Gastrocnemius medialis (tissue), 4 donors: ENCODE measurements at regions not wholly inside any gene's neighbourhood (a gene's known extent, or its start where the extent isn't known, plus 50 kb on each side); places are given as distances from the start of the nearest gene placed in this dataset.

ENCODE experiments used
- ATAC-seq, 2 donors: fragments of 150-250 bp; one replicate each; pipeline ENCODE4 v1.9.1; 2016
- DNase-seq, 2 donors: peaks; one replicate each; pipeline ENCODE4 v3.0.0-alpha.2; 2019
- H3K27ac ChIP-seq, 4 donors: fragments of 200-600 bp; sonication (generic); 1 replicate in 1 of 4; 2 replicates in 3 of 4; pipeline ENCODE4 v1.5.1; 2016 to 2018; ENCODE audit warnings: mild to moderate bottlenecking in 2 of 4, moderate library complexity in 1 of 4
- H3K27me3 ChIP-seq, 3 donors: fragments of 200-600 bp; sonication (generic) in 2 of 3; 1 replicate in 1 of 3; 2 replicates in 2 of 3; pipeline versions ENCODE4 v1.5.1 to v1.6.0; 2016 to 2019; ENCODE audit warnings: mild to moderate bottlenecking in 1 of 3, moderate library complexity in 1 of 3
- H3K36me3 ChIP-seq, 2 donors: fragments of 200-600 bp; sonication (generic) in 1 of 2; one replicate each; pipeline ENCODE4 v1.5.1; 2017 to 2018
- H3K4me1 ChIP-seq, 2 donors: fragments of 200-600 bp; sonication (generic) in 1 of 2; one replicate each; pipeline ENCODE4 v1.5.1; 2016 to 2017; ENCODE audit warnings: mild to moderate bottlenecking in 2 of 2
- H3K4me3 ChIP-seq, 4 donors: fragments of 200-600 bp; sonication (generic) in 3 of 4; 1 replicate in 1 of 4; 2 replicates in 3 of 4; pipeline ENCODE4 v1.5.1; 2016 to 2019; ENCODE audit warnings: mild to moderate bottlenecking in 2 of 4
- H3K9me3 ChIP-seq, 3 donors: fragments of 200-600 bp; sonication (generic) in 2 of 3; 1 replicate in 1 of 3; 2 replicates in 2 of 3; pipeline ENCODE4 v1.5.1; 2016 to 2019
- POLR2A ChIP-seq, 2 donors: fragments of 450-650 bp; IDR thresholded peaks; one replicate each; pipeline ENCODE4 v1.6.1; 2017; ENCODE audit warnings: antibody characterized with exemption in 2 of 2, mild to moderate bottlenecking in 2 of 2, moderate library complexity in 2 of 2
- in situ Hi-C, 4 donors: fragments of 200-750 bp; cut with MboI; loops; one replicate each; pipeline versions ENCODE4 v1.15.0 to v1.8.0; 2017; ENCODE audit warnings: low sequenced_read_pairs in 4 of 4
- intact Hi-C: fragments of 100-400 bp; cut with DNase I; formaldehyde crosslinking; loops from one replicate; pipeline ENCODE4 v1.15.1; 2023; ENCODE audit warnings: low total_unique reads
- TF ChIP-seq, protein P1 (sequence below), 5 experiments: fragments of 450-650 bp in 3 of 5; fragments of 200-600 bp in 2 of 5; sonication (generic) in 2 of 5; IDR thresholded peaks in 4 of 5; conservative IDR thresholded peaks in 1 of 5; 1 replicate in 4 of 5; 2 replicates in 1 of 5; pipeline ENCODE4 v1.5.1; 2016 to 2019; ENCODE audit warnings: antibody characterized with exemption in 5 of 5, mild to moderate bottlenecking in 3 of 5, moderate library complexity in 3 of 5

DNA sequence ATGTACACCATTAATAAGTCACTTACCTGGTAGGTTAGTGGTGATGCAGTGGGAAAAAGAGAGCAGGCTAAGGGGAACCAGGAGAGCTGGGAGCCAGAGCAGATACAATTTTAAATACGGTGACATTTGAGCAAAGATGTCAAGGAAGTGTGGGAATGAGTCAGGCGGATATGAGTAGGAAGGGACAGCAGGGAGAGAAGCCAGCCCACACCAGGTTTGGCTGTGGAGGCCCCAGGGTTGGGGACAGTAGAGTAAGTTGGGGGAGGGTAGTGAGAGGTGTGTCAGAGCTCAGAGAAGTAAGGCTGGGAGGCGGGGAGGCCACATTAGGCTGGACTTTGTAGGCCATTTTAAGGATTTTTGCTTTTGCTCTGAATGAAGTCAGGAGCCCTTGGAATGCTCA, 482.0 kb downstream of the DISC1 start:
- no peak for TF ChIP-seq POLR2A (IDR thresholded peaks at IDR 0.05)
- TF ChIP-seq, protein P1, sequence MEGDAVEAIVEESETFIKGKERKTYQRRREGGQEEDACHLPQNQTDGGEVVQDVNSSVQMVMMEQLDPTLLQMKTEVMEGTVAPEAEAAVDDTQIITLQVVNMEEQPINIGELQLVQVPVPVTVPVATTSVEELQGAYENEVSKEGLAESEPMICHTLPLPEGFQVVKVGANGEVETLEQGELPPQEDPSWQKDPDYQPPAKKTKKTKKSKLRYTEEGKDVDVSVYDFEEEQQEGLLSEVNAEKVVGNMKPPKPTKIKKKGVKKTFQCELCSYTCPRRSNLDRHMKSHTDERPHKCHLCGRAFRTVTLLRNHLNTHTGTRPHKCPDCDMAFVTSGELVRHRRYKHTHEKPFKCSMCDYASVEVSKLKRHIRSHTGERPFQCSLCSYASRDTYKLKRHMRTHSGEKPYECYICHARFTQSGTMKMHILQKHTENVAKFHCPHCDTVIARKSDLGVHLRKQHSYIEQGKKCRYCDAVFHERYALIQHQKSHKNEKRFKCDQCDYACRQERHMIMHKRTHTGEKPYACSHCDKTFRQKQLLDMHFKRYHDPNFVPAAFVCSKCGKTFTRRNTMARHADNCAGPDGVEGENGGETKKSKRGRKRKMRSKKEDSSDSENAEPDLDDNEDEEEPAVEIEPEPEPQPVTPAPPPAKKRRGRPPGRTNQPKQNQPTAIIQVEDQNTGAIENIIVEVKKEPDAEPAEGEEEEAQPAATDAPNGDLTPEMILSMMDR (IDR thresholded peaks at IDR 0.05 in 4 of 5, conservative IDR thresholded peaks at IDR 0.05 in 1 of 5) = no peak
- Histone ChIP-seq H3K4me1 (no peaks in the 10 kb centered on the region), H3K9me3 (no peaks in the 10 kb centered on the region), H3K27me3 (no peaks in the 10 kb centered on the region), H3K27ac (no peak overlapping the region), H3K4me3 (no peak overlapping the region), H3K36me3 (no peaks in the 10 kb centered on the region)
- ATAC-seq (no peak), DNase-seq (no peak)
- intact Hi-C loops = no loop called here
- in situ Hi-C loops = no loop called here

DNA sequence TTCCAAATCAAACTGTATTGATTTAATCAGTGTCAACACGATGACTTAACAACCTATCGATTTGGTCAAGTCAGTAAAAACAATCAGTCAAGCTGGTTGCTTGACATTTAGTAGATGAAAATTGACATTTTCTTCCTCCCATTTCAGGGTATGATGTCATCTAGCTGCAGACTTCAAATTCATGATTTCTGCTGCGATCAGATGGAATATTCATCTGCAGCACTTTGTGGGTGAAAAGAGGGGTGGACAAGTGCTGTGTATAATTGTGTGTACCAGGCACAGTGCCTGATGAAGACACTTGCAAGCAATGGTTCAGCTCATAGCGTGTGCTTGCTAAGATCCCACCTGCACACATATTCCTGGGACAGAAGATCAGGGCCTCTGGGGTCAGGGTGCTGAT, 479.8 kb downstream of the DISC1 start:
- Histone ChIP-seq H3K9me3 (no peaks in the 10 kb centered on the region), H3K36me3 (no peaks in the 10 kb centered on the region), H3K27me3 (no peaks in the 10 kb centered on the region), H3K4me1 (no peaks in the 10 kb centered on the region), H3K27ac (no peak overlapping the region), H3K4me3 (no peak overlapping the region)
- in situ Hi-C loops = no loop called here
- TF ChIP-seq POLR2A (IDR thresholded peaks at IDR 0.05) = no peak
- DNase-seq = no peak
- ATAC-seq = no peak
- intact Hi-C loops = no loop called here

DNA sequence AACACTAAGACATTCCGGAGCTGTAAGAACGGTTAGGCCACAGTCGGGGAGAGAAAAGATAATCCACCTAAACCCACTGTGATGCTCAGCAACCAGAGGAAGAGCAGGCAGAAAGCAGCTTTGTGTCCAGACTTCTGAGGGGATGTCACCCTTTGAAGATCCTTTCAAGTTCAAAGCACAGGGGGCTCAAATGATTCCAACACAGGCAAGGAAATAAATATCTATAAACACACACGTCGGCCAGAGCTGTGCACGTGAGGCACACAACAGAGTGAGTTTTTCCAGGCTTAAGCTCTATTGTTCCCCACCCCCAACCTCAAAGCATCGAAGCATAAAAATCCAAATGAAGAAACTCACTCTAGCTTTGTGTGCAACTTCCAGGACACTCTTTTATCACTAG, 479.0 kb downstream of the DISC1 start:
- intact Hi-C loops (no loop called here), in situ Hi-C loops (no loop called here)
- DNase-seq = no peak
- H3K27ac ChIP-seq = no peak overlapping the region
- no peaks in the 10 kb centered on the region for H3K27me3 ChIP-seq
- ATAC-seq = no peak
- TF ChIP-seq, protein P1 (IDR thresholded peaks at IDR 0.05 in 4 of 5, conservative IDR thresholded peaks at IDR 0.05 in 1 of 5) = no peak
- TF ChIP-seq POLR2A (IDR thresholded peaks at IDR 0.05) = no peak
- no peaks in the 10 kb centered on the region for H3K9me3 ChIP-seq
- no peaks in the 10 kb centered on the region for H3K36me3 ChIP-seq
- H3K4me3 ChIP-seq = no peak overlapping the region
- H3K4me1 ChIP-seq = no peaks in the 10 kb centered on the region

DNA sequence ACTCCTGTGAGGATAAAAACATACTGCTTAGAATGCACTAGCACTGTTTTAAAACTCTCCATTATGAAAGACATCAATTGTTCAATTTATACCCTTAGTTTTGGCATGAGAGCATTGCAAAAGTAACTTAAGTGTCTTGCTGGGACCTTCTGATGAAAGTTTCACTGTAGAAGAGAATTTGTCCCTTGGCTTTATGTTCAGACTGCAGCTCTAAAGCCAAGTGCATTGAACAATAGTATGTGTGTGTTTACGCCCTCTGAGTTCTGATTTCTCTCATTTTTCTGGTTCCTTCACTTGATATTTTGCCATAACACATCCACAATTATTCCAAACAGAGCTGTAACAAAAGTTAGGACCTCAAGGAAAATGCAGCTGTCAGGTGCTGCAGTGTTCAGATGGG, 474.6 kb downstream of the DISC1 start:
- Histone ChIP-seq H3K27ac (no peak overlapping the region), H3K4me1 (no peaks in the 10 kb centered on the region), H3K27me3 (no peaks in the 10 kb centered on the region), H3K36me3 (no peaks in the 10 kb centered on the region), H3K4me3 (no peak overlapping the region), H3K9me3 (no peaks in the 10 kb centered on the region)
- ATAC-seq (no peak), DNase-seq (no peak)
- TF ChIP-seq, protein P1 (IDR thresholded peaks at IDR 0.05 in 4 of 5, conservative IDR thresholded peaks at IDR 0.05 in 1 of 5) = no peak
- TF ChIP-seq POLR2A (IDR thresholded peaks at IDR 0.05) = no peak
- intact Hi-C loops = no loop called here
- in situ Hi-C loops = no loop called here

DNA sequence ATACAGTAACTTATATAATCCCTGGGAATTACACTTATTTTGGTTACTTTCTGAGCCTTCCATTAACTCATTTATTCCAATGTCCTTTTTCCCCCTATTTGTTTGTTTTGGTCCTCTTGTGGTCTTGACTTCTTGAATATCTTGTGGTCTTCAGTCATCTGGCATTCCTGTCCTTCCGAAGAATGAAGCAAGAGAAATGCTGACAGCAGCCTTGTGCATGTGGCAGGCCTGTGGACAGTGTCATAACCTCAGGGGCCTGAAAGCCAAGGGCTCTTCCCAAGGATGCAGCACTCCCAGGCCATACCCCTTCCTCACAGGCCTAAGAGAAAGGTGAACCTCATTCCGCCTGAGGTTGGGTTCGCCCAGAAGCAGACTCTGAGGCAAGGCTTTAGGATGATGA, 470.2 kb downstream of the DISC1 start:
- ATAC-seq = no peak
- Histone ChIP-seq H3K4me3 (no peak overlapping the region), H3K36me3 (no peaks in the 10 kb centered on the region), H3K4me1 (no peaks in the 10 kb centered on the region), H3K27ac (no peak overlapping the region), H3K27me3 (no peaks in the 10 kb centered on the region), H3K9me3 (no peaks in the 10 kb centered on the region)
- in situ Hi-C loops = no loop called here
- TF ChIP-seq POLR2A (IDR thresholded peaks at IDR 0.05) = no peak
- TF ChIP-seq, protein P1 (IDR thresholded peaks at IDR 0.05 in 4 of 5, conservative IDR thresholded peaks at IDR 0.05 in 1 of 5) = no peak
- intact Hi-C loops = no loop called here
- no peak for DNase-seq
